HCT116 (cell line): ENCODE measurements at regions not wholly inside any gene's neighbourhood (a gene's known extent, or its start where the extent isn't known, plus 50 kb on each side); places are given as distances from the start of the nearest gene placed in this dataset.

Experiments
- CTCF ChIP-seq, 3 experiments: fragments of 200-600 bp in 1 of 3; sonication (generic) in 1 of 3; IDR thresholded peaks in 2 of 3; conservative IDR thresholded peaks in 1 of 3; 2 replicates each; pipeline ENCODE4 v1.5.1; 2012 to 2017; ENCODE audit warnings: low read depth in 2 of 3, low read length in 2 of 3, antibody characterized with exemption in 1 of 3, borderline replicate concordance in 1 of 3, control low read depth in 1 of 3, mild to moderate bottlenecking in 1 of 3, mixed read lengths in 1 of 3, mixed run types in 1 of 3, moderate library complexity in 1 of 3; ENCODE audit not compliant: insufficient read depth in 1 of 3
- EZH2 ChIP-seq: fragments of 200-600 bp; sonication (generic); IDR thresholded peaks from 2 replicates; pipeline ENCODE4 v1.6.1; 2017; ENCODE audit warnings: antibody characterized with exemption, mixed run types
- EZH2phosphoT487 ChIP-seq: fragments of 200-600 bp; IDR thresholded peaks from 2 replicates; pipeline ENCODE4 v1.6.1; 2018; ENCODE audit warnings: antibody characterized with exemption, borderline replicate concordance
- POLR2A ChIP-seq: IDR thresholded peaks from 2 replicates; pipeline ENCODE4 v1.7.0; 2011; ENCODE audit warnings: borderline replicate concordance; ENCODE audit not compliant: insufficient read depth, insufficient read length; ENCODE audit errors: extremely low read depth
- SP1 ChIP-seq: IDR thresholded peaks from 2 replicates; pipeline ENCODE4 v1.6.1; 2012; ENCODE audit warnings: low read depth
- SRF ChIP-seq: IDR thresholded peaks from 2 replicates; pipeline ENCODE4 v1.6.1; 2012; ENCODE audit warnings: low read depth
- ZBTB33 ChIP-seq: IDR thresholded peaks from 2 replicates; pipeline ENCODE4 v1.6.1; 2011; ENCODE audit warnings: mild to moderate bottlenecking, low read length, moderate library complexity; ENCODE audit not compliant: insufficient replicate concordance; ENCODE audit errors: extremely low read depth

- TF ChIP-seq CTCF (IDR thresholded peaks at IDR 0.05 in 2 of 3, conservative IDR thresholded peaks at IDR 0.05 in 1 of 3; ENCODE audit: borderline replicate concordance in 1 of 3, insufficient read depth in 1 of 3, low read depth in 2 of 3, low read length in 2 of 3) (no peak), EZH2 (no peak), POLR2A (no peak), ZBTB33 (no peak), SRF (no peak), SP1 (no peak), EZH2phosphoT487 (no peak)
Observed at GRCh38 chr5:163384669-163385068, 52.7 kb upstream of the CCNG1 start.
